Activated CD4-positive, alpha-beta T cell treated with anti-CD3 and anti-CD28 coated beads, Interleukin-2, amount 10 ng/mL, durations not matched to agents 7 days and 5 days (primary cell): ENCODE measurements at regions not wholly inside any gene's neighbourhood (a gene's known extent, or its start where the extent isn't known, plus 50 kb on each side); places are given as distances from the start of the nearest gene placed in this dataset.

Experiments
- CTCF ChIA-PET: fragments of 350-600 bp; sonication (Branson Sonifier 250); formaldehyde crosslinking; loops from one replicate; lab custom pipeline; 2021; ENCODE audit warnings: antibody characterized with exemption; lab: Charles Lee
- POLR2A ChIA-PET: fragments of 350-600 bp; sonication (Branson Sonifier 250); formaldehyde crosslinking; loops from one replicate; lab custom pipeline; 2021; ENCODE audit warnings: antibody characterized with exemption; lab: Charles Lee
- DNase-seq: peaks from one replicate; pipeline ENCODE4 v3.0.0-alpha.2; 2020
- H3K27ac Mint-ChIP-seq: one replicate; pipeline ENCODE4 v1.8.0; 2021; ENCODE audit warnings: mild to moderate bottlenecking, moderate library complexity, mixed read lengths
- H3K27me3 Mint-ChIP-seq: one replicate; pipeline ENCODE4 v1.8.0; 2021; ENCODE audit warnings: mixed read lengths
- H3K36me3 Mint-ChIP-seq: one replicate; pipeline ENCODE4 v1.8.0; 2021; ENCODE audit warnings: low read depth, mixed read lengths
- H3K4me1 Mint-ChIP-seq: one replicate; pipeline ENCODE4 v1.8.0; 2021; ENCODE audit warnings: mixed read lengths
- H3K4me3 Mint-ChIP-seq: one replicate; pipeline ENCODE4 v1.8.0; 2021; ENCODE audit warnings: mild to moderate bottlenecking, moderate library complexity, mixed read lengths
- H3K9me3 Mint-ChIP-seq: one replicate; pipeline ENCODE4 v1.8.0; 2021; ENCODE audit warnings: mixed read lengths

GRCh38 chr18:24545651-24546050 is 85.2 kb downstream of the HRH4 start:
- DNase-seq: no peak
- H3K4me1 Mint-ChIP-seq: no peaks in the 10 kb centered on the region
- H3K36me3 Mint-ChIP-seq: no peaks in the 10 kb centered on the region
- POLR2A ChIA-PET: no interaction called here
- no peak overlapping the region for H3K27ac Mint-ChIP-seq
- no peak overlapping the region for H3K4me3 Mint-ChIP-seq
- no peaks in the 10 kb centered on the region for H3K9me3 Mint-ChIP-seq
- H3K27me3 Mint-ChIP-seq: peaks cover 4% of the 10 kb centered on the region
- CTCF ChIA-PET: no interaction called here

DNA sequence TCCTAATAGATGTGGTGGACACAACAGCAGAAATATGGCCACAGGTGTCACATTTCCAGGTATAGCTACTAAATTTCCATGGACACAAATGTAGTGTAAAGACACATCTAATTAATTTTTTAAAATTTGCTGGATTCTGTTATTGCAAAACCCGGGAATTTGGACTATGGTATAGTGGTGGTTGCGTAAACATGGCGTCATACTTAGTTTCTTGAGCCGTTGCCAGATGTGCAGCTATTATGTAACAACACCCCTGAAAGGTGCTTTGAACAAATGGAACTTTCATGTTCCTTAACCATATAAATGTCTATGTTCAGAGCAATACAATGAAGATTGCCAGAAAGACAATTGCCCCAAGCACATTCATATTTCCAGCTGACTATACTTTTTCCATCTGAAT is 85.9 kb downstream of the HRH4 start:
- POLR2A ChIA-PET: no interaction called here
- no peaks in the 10 kb centered on the region for H3K36me3 Mint-ChIP-seq
- H3K9me3 Mint-ChIP-seq: no peaks in the 10 kb centered on the region
- H3K4me3 Mint-ChIP-seq: no peak overlapping the region
- H3K27me3 Mint-ChIP-seq: peaks cover 4% of the 10 kb centered on the region
- CTCF ChIA-PET: no interaction called here
- no peak overlapping the region for H3K27ac Mint-ChIP-seq
- no peak for DNase-seq
- no peaks in the 10 kb centered on the region for H3K4me1 Mint-ChIP-seq

DNA sequence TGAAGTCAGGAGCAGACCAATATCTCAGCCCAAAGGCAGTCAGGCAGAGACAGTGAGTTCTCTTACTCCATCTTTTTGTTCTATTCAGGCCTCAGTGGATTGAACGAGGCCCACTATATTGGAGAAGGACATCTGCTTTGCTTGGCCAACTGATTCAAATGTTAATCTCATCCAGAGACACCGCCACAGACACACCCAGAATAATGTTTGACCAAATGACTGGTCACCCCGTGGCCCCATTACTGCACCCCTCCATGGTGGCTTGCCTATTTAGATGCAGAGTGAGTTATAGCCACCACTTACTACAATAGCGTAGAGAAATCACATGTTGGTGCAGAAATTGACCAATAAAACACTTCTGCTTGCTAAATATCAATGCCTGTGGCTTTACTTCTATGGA is 88.1 kb downstream of the HRH4 start:
- Mint-ChIP-seq H3K4me1 (no peaks in the 10 kb centered on the region), H3K36me3 (no peaks in the 10 kb centered on the region), H3K4me3 (no peak overlapping the region), H3K27me3 (peaks cover 4% of the 10 kb centered on the region), H3K9me3 (no peaks in the 10 kb centered on the region), H3K27ac (no peak overlapping the region)
- POLR2A ChIA-PET: no interaction called here
- CTCF ChIA-PET: no interaction called here
- no peak for DNase-seq

GRCh38 chr18:24552218-24552617 is 91.8 kb downstream of the HRH4 start:
- no peaks in the 10 kb centered on the region for H3K36me3 Mint-ChIP-seq
- no peaks in the 10 kb centered on the region for H3K9me3 Mint-ChIP-seq
- H3K4me1 Mint-ChIP-seq: no peaks in the 10 kb centered on the region
- CTCF ChIA-PET: interaction anchor here (0.7 kb wide), 1 partner anchor 546 kb away, joined by 3 read pairs; no protein-coding TSS in a partner anchor
- H3K4me3 Mint-ChIP-seq: no peak overlapping the region
- POLR2A ChIA-PET: no interaction called here
- peaks cover 6% of the 10 kb centered on the region for H3K27me3 Mint-ChIP-seq
- no peak for DNase-seq
- H3K27ac Mint-ChIP-seq: no peak overlapping the region

- H3K4me3 Mint-ChIP-seq: no peak overlapping the region
- no peaks in the 10 kb centered on the region for H3K9me3 Mint-ChIP-seq
- DNase-seq: no peak
- no peaks in the 10 kb centered on the region for H3K4me1 Mint-ChIP-seq
- H3K27me3 Mint-ChIP-seq: peaks cover 3% of the 10 kb centered on the region
- H3K36me3 Mint-ChIP-seq: no peaks in the 10 kb centered on the region
- ChIA-PET CTCF (no interaction called here), POLR2A (no interaction called here)
- no peak overlapping the region for H3K27ac Mint-ChIP-seq
These were observed 93.3 kb downstream of the HRH4 start for GRCh38 chr18:24553571-24554285.

DNA sequence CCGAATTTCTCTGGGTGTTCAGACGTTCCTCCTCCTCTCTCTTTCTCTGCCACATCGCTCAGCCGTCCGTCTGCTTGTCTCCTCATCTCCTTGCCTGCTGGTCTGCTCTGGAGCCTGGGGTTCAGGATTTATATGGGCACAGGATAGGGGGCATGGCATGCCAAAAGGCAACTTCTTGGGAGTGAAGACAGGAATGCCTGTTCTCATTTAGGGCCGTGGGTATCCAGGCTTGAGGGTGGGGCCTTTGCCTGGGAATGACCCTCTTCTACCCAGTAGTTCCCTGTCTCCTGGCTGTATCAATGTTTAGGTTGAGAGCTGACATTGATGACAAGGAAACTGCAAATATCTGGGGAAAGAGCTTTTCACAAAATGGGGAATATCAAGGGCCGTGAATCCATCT is 98.0 kb downstream of the HRH4 start:
- Mint-ChIP-seq H3K4me3 (no peak overlapping the region), H3K27me3 (peaks cover 3% of the 10 kb centered on the region), H3K36me3 (no peaks in the 10 kb centered on the region), H3K9me3 (no peaks in the 10 kb centered on the region), H3K4me1 (no peaks in the 10 kb centered on the region), H3K27ac (no peak overlapping the region)
- POLR2A ChIA-PET: no interaction called here
- no peak for DNase-seq
- CTCF ChIA-PET: no interaction called here

DNA sequence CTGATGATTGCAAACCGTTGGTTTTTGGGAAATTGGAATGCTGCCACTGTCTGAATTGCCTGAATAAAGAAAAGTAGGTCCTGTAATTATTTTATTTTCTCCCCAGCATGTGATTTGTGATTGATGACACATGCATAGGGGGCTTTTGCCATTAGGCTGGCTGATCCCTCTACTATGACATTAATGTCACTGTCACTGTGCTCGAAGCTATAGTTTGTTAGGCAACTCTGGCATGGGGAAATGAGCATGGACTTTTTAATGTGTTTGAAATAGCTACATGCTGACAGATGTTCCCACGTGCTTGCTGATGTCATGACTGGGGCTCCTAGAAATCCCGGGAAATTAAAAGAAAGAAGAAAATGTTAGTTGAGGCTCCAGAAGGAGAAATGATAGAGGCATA is 99.1 kb downstream of the HRH4 start:
- Mint-ChIP-seq H3K27me3 (peaks cover 3% of the 10 kb centered on the region), H3K4me3 (no peak overlapping the region), H3K36me3 (no peaks in the 10 kb centered on the region), H3K27ac (no peak overlapping the region), H3K4me1 (no peaks in the 10 kb centered on the region), H3K9me3 (no peaks in the 10 kb centered on the region)
- CTCF ChIA-PET: no interaction called here
- DNase-seq: no peak
- POLR2A ChIA-PET: no interaction called here

DNA sequence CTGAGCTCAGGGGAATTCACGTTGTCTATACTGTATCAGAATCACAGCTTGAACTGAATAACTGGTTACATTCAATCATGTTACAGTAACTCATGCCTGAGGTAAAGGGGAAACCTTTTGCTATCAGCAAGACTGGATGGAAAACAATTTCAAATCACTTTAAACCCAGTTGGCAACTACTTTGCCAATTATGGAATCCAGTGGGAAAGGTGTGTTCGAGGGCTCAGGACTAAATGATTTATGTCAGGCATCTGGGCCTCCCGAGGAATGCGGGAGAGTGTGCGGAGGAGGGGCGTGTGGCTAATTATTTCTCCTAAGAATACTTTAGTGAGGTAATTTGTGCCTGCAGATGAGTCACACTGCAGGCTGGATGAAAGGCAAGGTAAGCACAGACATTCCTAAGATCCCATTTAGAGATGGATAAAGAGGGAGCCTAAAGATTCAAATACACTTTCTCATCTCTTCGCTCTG is 100.1 kb downstream of the HRH4 start:
- no peak overlapping the region for H3K4me3 Mint-ChIP-seq
- H3K4me1 Mint-ChIP-seq: no peaks in the 10 kb centered on the region
- DNase-seq: no peak
- H3K9me3 Mint-ChIP-seq: no peaks in the 10 kb centered on the region
- no peaks in the 10 kb centered on the region for H3K36me3 Mint-ChIP-seq
- ChIA-PET POLR2A (interaction anchor here (0.6 kb wide), 1 partner anchor 22 kb away, joined by 3 read pairs; no protein-coding TSS in a partner anchor), CTCF (no interaction called here)
- H3K27ac Mint-ChIP-seq: no peak overlapping the region
- peaks cover 2% of the 10 kb centered on the region for H3K27me3 Mint-ChIP-seq

GRCh38 chr18:24561369-24561965 is 101.0 kb downstream of the HRH4 start:
- Mint-ChIP-seq H3K9me3 (no peaks in the 10 kb centered on the region), H3K4me3 (no peak overlapping the region), H3K36me3 (no peaks in the 10 kb centered on the region)

GRCh38 chr18:24567199-24567598 is 106.8 kb downstream of the HRH4 start:
- CTCF ChIA-PET: no interaction called here
- no peak for DNase-seq
- POLR2A ChIA-PET: no interaction called here
- Mint-ChIP-seq H3K36me3 (no peaks in the 10 kb centered on the region), H3K9me3 (no peaks in the 10 kb centered on the region), H3K27me3 (peaks cover 3% of the 10 kb centered on the region), H3K4me1 (no peaks in the 10 kb centered on the region), H3K27ac (no peak overlapping the region), H3K4me3 (no peak overlapping the region)

More at GRCh38 chr18:24561369-24561965, 101.0 kb downstream of the HRH4 start:
- ChIA-PET CTCF (no interaction called here), POLR2A (interaction anchor here (0.7 kb wide), 1 partner anchor 194 kb away, joined by 3 read pairs; no protein-coding TSS in a partner anchor)
- H3K27me3 Mint-ChIP-seq: peaks cover 2% of the 10 kb centered on the region
- DNase-seq: no peak
- H3K27ac Mint-ChIP-seq: no peak overlapping the region
- H3K4me1 Mint-ChIP-seq: no peaks in the 10 kb centered on the region

DNA sequence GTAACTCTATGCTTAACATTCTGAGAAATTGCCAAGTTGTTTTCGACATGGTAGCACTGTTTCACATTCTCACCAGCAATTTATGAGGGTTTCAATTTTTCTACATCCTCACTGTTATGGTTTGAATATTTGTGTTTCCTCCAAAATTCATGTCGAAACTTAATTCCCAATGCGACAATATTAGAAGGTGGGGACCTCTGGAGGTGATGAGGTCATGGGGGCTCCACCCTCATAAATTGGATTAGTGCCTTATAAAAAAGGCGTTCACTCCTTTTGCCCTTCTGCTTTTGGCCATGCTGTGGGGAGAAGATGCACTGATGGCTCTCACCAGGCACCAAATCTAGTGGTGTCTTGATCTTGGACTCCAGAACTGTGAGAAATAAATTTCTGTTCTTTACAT is 110.3 kb downstream of the HRH4 start:
- CTCF ChIA-PET: no interaction called here
- no peak overlapping the region for H3K4me3 Mint-ChIP-seq
- POLR2A ChIA-PET: no interaction called here
- no peaks in the 10 kb centered on the region for H3K36me3 Mint-ChIP-seq
- no peak overlapping the region for H3K27ac Mint-ChIP-seq
- DNase-seq: no peak
- peaks cover 3% of the 10 kb centered on the region for H3K27me3 Mint-ChIP-seq
- H3K9me3 Mint-ChIP-seq: peaks cover 6% of the 10 kb centered on the region
- H3K4me1 Mint-ChIP-seq: no peaks in the 10 kb centered on the region

DNA sequence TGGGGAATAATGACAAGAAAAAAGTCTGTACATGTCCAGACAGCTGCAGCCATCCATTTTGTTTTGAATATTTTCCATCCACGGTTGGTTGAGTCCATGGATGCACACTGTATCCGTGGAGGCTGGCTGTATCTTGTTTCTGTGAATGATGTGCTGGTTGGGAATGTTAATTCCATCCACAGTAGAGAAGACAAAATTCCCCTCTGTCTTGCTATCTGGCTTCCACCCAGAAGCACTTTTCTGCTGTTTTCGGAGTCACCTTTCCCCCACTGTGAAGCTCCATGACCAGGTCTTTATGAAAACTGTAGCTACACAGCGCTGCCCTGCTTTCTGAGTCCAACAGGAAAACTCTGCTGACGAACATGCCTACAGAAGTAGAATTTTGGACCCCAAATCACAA is 122.3 kb downstream of the HRH4 start:
- H3K36me3 Mint-ChIP-seq: no peaks in the 10 kb centered on the region
- H3K4me3 Mint-ChIP-seq: no peak overlapping the region

DNA sequence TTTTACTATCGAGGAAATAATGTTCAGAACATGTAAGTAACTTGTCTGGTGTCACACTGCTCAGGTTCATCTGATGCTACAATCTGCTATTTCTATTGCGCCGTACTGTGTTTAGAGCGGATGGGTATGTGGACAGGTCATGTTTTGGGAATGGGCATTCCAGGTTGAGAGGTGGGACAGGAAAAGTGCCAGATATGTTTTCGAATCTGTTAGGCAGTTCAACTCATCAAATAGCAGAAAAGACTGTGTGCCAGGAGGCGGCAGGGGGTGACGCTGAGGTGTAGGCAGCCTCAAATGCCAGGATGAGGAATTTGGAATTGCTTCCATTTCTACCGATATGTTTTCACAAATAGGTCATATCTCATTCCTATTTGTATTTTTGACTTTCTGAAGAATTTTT is 123.8 kb downstream of the HRH4 start:
- Mint-ChIP-seq H3K36me3 (no peaks in the 10 kb centered on the region), H3K27me3 (peaks cover 10% of the 10 kb centered on the region), H3K27ac (no peak overlapping the region), H3K4me3 (no peak overlapping the region), H3K9me3 (no peaks in the 10 kb centered on the region), H3K4me1 (no peaks in the 10 kb centered on the region)
- ChIA-PET POLR2A (no interaction called here), CTCF (no interaction called here)
- no peak for DNase-seq

More for the DNA sequence above, 122.3 kb downstream of the HRH4 start:
- CTCF ChIA-PET: no interaction called here
- POLR2A ChIA-PET: interaction anchor here (0.7 kb wide), 1 partner anchor 23 kb away, joined by 3 read pairs; no protein-coding TSS in a partner anchor
- H3K4me1 Mint-ChIP-seq: no peaks in the 10 kb centered on the region
- no peaks in the 10 kb centered on the region for H3K9me3 Mint-ChIP-seq
- no peak for DNase-seq
- H3K27me3 Mint-ChIP-seq: peaks cover 9% of the 10 kb centered on the region
- H3K27ac Mint-ChIP-seq: no peak overlapping the region
